ENCODE measurements at regions not wholly inside any gene's neighbourhood (a gene's known extent, or its start where the extent isn't known, plus 50 kb on each side); places are given as distances from the start of the nearest gene placed in this dataset.
"Not testable (repeated sequence)": the region's sequence is repeated elsewhere in the genome, so short reads cannot be mapped to it uniquely, and the experiment has no call there.

GRCh38 chr5:162721125-162721524 is 653.6 kb downstream of the GABRG2 start:
- no peak for ATAC-seq
- Mint-ChIP-seq H3K27ac (no peak overlapping the region), H3K36me3 (peaks cover 10 to 12% of the 10 kb centered on the region in 2 donors), H3K9me3 (peaks cover 17 to 25% of the 10 kb centered on the region in 2 donors)
- no peak for DNase-seq (ENCODE audit: low spot score in 2 of 2)

GRCh38 chr5:162752612-162753011 is 684.8 kb upstream of the CCNG1 start:
- no peak overlapping the region for H3K27ac Mint-ChIP-seq
- no peak for ATAC-seq

GRCh38 chr5:162762119-162762518 is 675.3 kb upstream of the CCNG1 start:
- Mint-ChIP-seq H3K9me3 (peaks cover 6 to 8% of the 10 kb centered on the region in 2 donors), H3K36me3 (no peaks in the 10 kb centered on the region), H3K27ac (no peak overlapping the region)
- ATAC-seq (no peak), DNase-seq (ENCODE audit: low spot score in 2 of 2) (no peak)

More at GRCh38 chr5:162752612-162753011, 684.8 kb upstream of the CCNG1 start:
- Mint-ChIP-seq H3K36me3 (no peaks in the 10 kb centered on the region), H3K9me3 (peaks cover 11 to 17% of the 10 kb centered on the region in 2 donors)
- DNase-seq (ENCODE audit: low spot score in 2 of 2) = no peak

GRCh38 chr5:162769019-162769418 is 668.4 kb upstream of the CCNG1 start:
- Mint-ChIP-seq H3K27ac (no peak overlapping the region), H3K9me3 (peaks cover 12 to 15% of the 10 kb centered on the region in 2 donors), H3K36me3 (no peaks in the 10 kb centered on the region)
- DNase-seq (ENCODE audit: low spot score in 2 of 2) (no peak), ATAC-seq (no peak)

- Mint-ChIP-seq H3K27ac (no peak overlapping the region), H3K36me3 (no peaks in the 10 kb centered on the region), H3K9me3 (peaks cover 5 to 20% of the 10 kb centered on the region in 2 donors)
- no peak for DNase-seq (ENCODE audit: low spot score in 2 of 2)
- ATAC-seq = no peak
These were observed 651.7 kb upstream of the CCNG1 start for GRCh38 chr5:162785673-162786072.

GRCh38 chr5:162786234-162786633 is 651.2 kb upstream of the CCNG1 start:
- ATAC-seq (no peak), DNase-seq (ENCODE audit: low spot score in 2 of 2) (no peak)
- no peaks in the 10 kb centered on the region for H3K36me3 Mint-ChIP-seq
- H3K27ac Mint-ChIP-seq = no peak overlapping the region
- H3K9me3 Mint-ChIP-seq = peaks cover 5 to 20% of the 10 kb centered on the region in 2 donors

- ATAC-seq (no peak), DNase-seq (ENCODE audit: low spot score in 2 of 2) (no peak)
- H3K9me3 Mint-ChIP-seq = peaks cover 13 to 16% of the 10 kb centered on the region in 2 donors
- no peak overlapping the region for H3K27ac Mint-ChIP-seq
- no peaks in the 10 kb centered on the region for H3K36me3 Mint-ChIP-seq
These were observed 640.9 kb upstream of the CCNG1 start for GRCh38 chr5:162796507-162796906.

- ATAC-seq = no peak
- H3K36me3 Mint-ChIP-seq = no peaks in the 10 kb centered on the region
- DNase-seq (ENCODE audit: low spot score in 2 of 2) = no peak
- peaks cover 10 to 16% of the 10 kb centered on the region in 2 donors for H3K9me3 Mint-ChIP-seq
- H3K27ac Mint-ChIP-seq = no peak overlapping the region
These were observed 637.1 kb upstream of the CCNG1 start for GRCh38 chr5:162800301-162800700.

GRCh38 chr5:162801235-162801634 is 636.2 kb upstream of the CCNG1 start:
- Mint-ChIP-seq H3K27ac (no peak overlapping the region), H3K36me3 (no peaks in the 10 kb centered on the region), H3K9me3 (peaks cover 10 to 13% of the 10 kb centered on the region in 2 donors)
- no peak for DNase-seq (ENCODE audit: low spot score in 2 of 2)
- no peak for ATAC-seq

GRCh38 chr5:162806195-162806594 is 631.2 kb upstream of the CCNG1 start:
- ATAC-seq (no peak), DNase-seq (ENCODE audit: low spot score in 2 of 2) (no peak)
- H3K36me3 Mint-ChIP-seq = peaks cover 0 to 4% of the 10 kb centered on the region in 2 donors
- H3K27ac Mint-ChIP-seq = no peak overlapping the region
- peaks cover 4 to 9% of the 10 kb centered on the region in 2 donors for H3K9me3 Mint-ChIP-seq

- ATAC-seq = no peak
- Mint-ChIP-seq H3K27ac (no peak overlapping the region), H3K9me3 (peaks cover 11 to 15% of the 10 kb centered on the region in 2 donors), H3K36me3 (peaks cover 0 to 4% of the 10 kb centered on the region in 2 donors)
- DNase-seq (ENCODE audit: low spot score in 2 of 2) = no peak
These were observed 626.3 kb upstream of the CCNG1 start for GRCh38 chr5:162811071-162811470.

GRCh38 chr5:162816816-162817215 is 620.6 kb upstream of the CCNG1 start:
- ATAC-seq (no peak), DNase-seq (ENCODE audit: low spot score in 2 of 2) (no peak)
- H3K36me3 Mint-ChIP-seq = no peaks in the 10 kb centered on the region
- H3K9me3 Mint-ChIP-seq = peaks cover 7 to 16% of the 10 kb centered on the region in 2 donors
- H3K27ac Mint-ChIP-seq = no peak overlapping the region

- Mint-ChIP-seq H3K9me3 (peaks cover 4 to 16% of the 10 kb centered on the region in 2 donors), H3K27ac (no peak overlapping the region), H3K36me3 (no peaks in the 10 kb centered on the region)
- DNase-seq (ENCODE audit: low spot score in 2 of 2) = no peak
- no peak for ATAC-seq
These were observed 620.0 kb upstream of the CCNG1 start for GRCh38 chr5:162817364-162817763.

- H3K9me3 Mint-ChIP-seq = peaks cover 16 to 17% of the 10 kb centered on the region in 2 donors
- H3K27ac Mint-ChIP-seq; H3K36me3 Mint-ChIP-seq; ATAC-seq; DNase-seq (ENCODE audit: low spot score in 2 of 2): not testable (repeated sequence)
These were observed 615.7 kb upstream of the CCNG1 start for GRCh38 chr5:162821664-162822063.

- DNase-seq (ENCODE audit: low spot score in 2 of 2) (no peak), ATAC-seq (no peak)
- Mint-ChIP-seq H3K36me3 (no peaks in the 10 kb centered on the region), H3K27ac (no peak overlapping the region), H3K9me3 (peaks cover 16 to 18% of the 10 kb centered on the region in 2 donors)
These were observed 613.0 kb upstream of the CCNG1 start for GRCh38 chr5:162824360-162824759.

GRCh38 chr5:162837155-162837554 is 600.2 kb upstream of the CCNG1 start:
- Mint-ChIP-seq H3K9me3 (peaks cover 14 to 17% of the 10 kb centered on the region in 2 donors), H3K36me3 (peaks cover 0 to 5% of the 10 kb centered on the region in 2 donors)

GRCh38 chr5:162842727-162843126 is 594.7 kb upstream of the CCNG1 start:
- no peak overlapping the region for H3K27ac Mint-ChIP-seq
- H3K36me3 Mint-ChIP-seq = no peaks in the 10 kb centered on the region
- ATAC-seq = no peak
- DNase-seq (ENCODE audit: low spot score in 2 of 2) = no peak
- peaks cover 12 to 18% of the 10 kb centered on the region in 2 donors for H3K9me3 Mint-ChIP-seq

More at GRCh38 chr5:162837155-162837554, 600.2 kb upstream of the CCNG1 start:
- DNase-seq (ENCODE audit: low spot score in 2 of 2) = no peak
- H3K27ac Mint-ChIP-seq = no peak overlapping the region
- ATAC-seq = no peak

GRCh38 chr5:162852134-162852533 is 585.3 kb upstream of the CCNG1 start:
- Mint-ChIP-seq H3K27ac (no peak overlapping the region), H3K9me3 (peaks cover 13 to 26% of the 10 kb centered on the region in 2 donors), H3K36me3 (peaks cover 0 to 8% of the 10 kb centered on the region in 2 donors)
- ATAC-seq (no peak), DNase-seq (ENCODE audit: low spot score in 2 of 2) (no peak)

All from activated naive CD4-positive, alpha-beta T cell treated with anti-CD3 and anti-CD28 coated beads, Interleukin-2, amount 50 U/mL, for 72 hours (primary cell).